ENCODE measurements at regions not wholly inside any gene's neighbourhood (a gene's known extent, or its start where the extent isn't known, plus 50 kb on each side); places are given as distances from the start of the nearest gene placed in this dataset.

DNA sequence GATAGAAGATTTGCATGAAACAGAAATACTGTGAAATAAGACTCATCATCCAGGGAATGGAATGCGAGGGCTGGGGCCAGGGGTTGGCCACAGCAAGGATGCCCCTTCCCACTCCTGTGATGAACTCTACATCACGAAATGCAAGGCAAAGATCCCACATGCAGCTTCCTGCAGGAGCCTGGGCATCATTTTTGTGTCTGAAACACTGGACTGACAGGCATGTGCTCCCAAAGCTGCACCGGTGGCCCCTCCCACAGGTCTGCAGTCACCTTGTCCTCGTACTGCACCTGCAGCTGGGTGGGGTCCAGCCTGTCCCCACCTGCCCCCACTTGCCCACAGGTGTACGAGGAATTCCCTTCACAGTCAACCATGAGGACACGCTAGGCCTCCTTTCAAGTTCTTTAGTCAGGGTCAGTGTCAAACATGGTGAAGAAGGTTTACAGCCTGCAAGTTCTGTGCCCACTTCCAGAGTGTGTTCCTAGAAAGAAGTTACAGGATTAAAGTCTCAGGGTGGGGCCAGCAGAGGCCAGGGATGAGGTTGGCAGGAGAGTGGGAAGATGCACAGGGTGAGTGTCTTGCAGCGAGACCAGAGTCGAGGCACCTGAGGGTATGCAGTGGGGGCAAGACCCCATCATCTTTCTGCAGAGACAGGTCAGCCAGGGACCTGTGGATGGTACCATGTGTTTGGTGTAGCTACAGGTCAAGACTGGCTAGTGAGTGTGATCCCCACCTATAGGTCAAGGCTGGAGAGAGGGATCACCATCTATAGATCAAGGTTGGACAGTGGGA is 155.0 kb upstream of the IRX2 start:
- peaks cover 3% of the 10 kb centered on the region for H3K9me3 Mint-ChIP-seq
- intact Hi-C loops (cut with micrococcal nuclease), result no loop called here
- H3K27ac Mint-ChIP-seq, result no peak overlapping the region
- H3K4me1 Mint-ChIP-seq, result no peaks in the 10 kb centered on the region
- no peaks in the 10 kb centered on the region for H3K36me3 Mint-ChIP-seq (ENCODE audit: low read depth)
- no peaks in the 10 kb centered on the region for H3K27me3 Mint-ChIP-seq
- H3K4me3 Mint-ChIP-seq, result no peak overlapping the region
- DNase-seq, result no peak

DNA sequence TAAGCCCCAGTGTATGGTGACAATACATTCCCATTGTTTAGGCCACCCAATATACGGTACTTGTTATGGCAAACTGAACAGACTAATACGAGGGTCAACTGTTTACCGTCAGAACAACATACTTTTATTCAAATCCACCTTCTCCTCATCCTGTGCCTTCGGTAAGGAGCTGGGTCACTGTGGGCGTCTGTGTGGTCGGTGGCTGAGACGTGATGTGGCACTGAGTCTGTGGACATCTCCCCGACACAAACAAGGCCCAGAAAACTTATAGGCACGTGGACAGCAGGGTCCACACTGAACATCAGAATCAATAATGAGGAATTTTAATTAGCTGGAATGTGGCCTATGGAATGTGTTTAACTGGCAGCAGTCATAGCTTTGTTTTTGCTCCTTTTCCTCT is 154.3 kb upstream of the IRX2 start:
- Mint-ChIP-seq H3K27ac (no peak overlapping the region), H3K4me1 (no peaks in the 10 kb centered on the region), H3K4me3 (no peak overlapping the region), H3K27me3 (no peaks in the 10 kb centered on the region), H3K9me3 (peaks cover 3% of the 10 kb centered on the region), H3K36me3 (ENCODE audit: low read depth) (no peaks in the 10 kb centered on the region)
- DNase-seq, result no peak
- intact Hi-C loops (cut with micrococcal nuclease), result no loop called here

DNA sequence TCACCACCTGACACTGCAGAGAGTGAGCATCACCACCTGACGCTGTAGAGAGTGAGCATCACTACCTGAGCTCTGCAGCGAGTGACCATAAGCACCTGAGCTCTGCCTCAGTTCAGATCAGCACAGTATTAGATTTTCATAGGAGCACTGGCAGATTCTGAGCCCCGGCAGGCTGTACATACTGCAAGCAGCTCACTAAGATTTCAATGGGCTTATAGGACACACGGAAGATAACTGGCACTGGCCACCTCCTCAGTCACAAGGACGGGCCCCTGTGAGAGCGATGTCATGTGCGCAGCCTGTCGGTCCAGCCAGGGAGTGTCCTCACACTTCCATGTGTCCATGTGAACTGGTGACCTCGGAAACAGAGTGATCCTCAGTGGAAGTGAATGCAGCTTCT is 153.5 kb upstream of the IRX2 start:
- intact Hi-C loops (cut with micrococcal nuclease), result no loop called here
- Mint-ChIP-seq H3K4me1 (no peaks in the 10 kb centered on the region), H3K27ac (no peak overlapping the region), H3K36me3 (ENCODE audit: low read depth) (no peaks in the 10 kb centered on the region), H3K27me3 (no peaks in the 10 kb centered on the region), H3K4me3 (no peak overlapping the region), H3K9me3 (peaks cover 3% of the 10 kb centered on the region)
- no peak for DNase-seq

DNA sequence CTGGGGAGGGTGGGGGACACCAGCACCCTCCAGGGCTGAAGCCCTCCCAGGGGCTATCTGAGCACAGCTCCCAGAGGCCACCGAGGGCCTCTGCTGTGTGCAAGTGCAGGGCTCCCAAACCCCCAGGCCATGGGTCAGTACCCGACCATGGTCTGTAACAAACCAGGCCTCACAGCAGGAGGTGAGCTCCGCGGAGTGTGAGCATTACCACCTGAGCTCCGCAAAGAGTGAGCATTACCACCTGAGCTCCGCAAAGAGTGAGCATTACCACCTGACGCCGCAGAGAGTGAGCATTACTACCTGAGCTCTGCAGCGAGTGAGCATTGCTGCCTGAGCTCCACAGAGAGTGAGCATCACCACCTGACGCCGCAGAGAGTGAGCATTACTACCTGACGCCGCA is 152.9 kb upstream of the IRX2 start:
- no peak for DNase-seq
- no peaks in the 10 kb centered on the region for H3K27me3 Mint-ChIP-seq
- no peaks in the 10 kb centered on the region for H3K36me3 Mint-ChIP-seq (ENCODE audit: low read depth)
- H3K4me3 Mint-ChIP-seq, result no peak overlapping the region
- H3K9me3 Mint-ChIP-seq, result peaks cover 3% of the 10 kb centered on the region
- H3K27ac Mint-ChIP-seq, result no peak overlapping the region
- intact Hi-C loops (cut with micrococcal nuclease), result no loop called here
- no peaks in the 10 kb centered on the region for H3K4me1 Mint-ChIP-seq

DNA sequence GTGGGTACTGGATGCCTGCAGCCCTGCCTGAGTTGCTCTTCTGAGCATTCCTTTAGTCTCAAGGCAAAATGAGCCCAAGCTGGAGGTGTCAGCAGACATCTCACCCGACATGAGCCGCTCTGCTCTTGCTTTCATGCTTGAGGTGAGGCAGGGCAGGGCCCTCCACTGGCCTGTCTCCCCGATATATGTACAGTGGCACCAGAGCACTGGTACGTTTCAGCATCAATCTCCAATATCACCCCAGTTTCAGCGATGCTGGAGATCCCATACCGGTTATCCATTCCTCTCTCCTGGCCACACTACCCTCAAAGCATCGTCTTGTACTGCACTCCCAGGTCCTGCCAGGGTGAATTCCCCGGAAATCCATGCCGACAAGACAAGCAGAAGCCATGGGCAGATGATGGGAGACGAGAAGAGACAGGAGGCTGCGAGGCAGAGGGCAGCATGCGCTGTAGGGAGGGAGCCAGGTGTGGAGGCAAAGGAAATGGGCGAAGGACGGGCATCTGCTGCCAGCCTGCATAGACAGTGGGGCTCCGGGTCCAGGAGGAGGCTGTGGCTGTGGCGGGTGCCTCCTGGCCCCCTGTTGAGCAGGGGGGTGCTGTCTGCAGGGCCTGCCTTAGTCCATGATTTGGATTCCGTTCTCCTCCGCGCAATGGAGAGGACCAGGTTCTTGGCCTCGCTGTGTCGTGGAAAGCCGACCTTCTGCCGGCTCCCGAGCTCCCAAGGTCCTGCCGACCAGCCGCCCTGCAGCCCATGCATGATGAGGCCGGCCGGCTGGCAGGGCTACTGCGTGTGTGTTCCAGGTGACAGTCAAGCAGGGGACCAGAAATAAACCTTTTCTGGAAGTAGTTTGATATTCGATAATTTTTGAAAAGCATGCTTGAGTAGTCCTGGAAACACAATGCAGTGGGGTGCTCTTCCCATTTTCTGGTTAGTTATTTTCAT is 152.2 kb upstream of the IRX2 start:
- DNase-seq, result peak; percentile 25
- no peaks in the 10 kb centered on the region for H3K27me3 Mint-ChIP-seq
- no peak overlapping the region for H3K27ac Mint-ChIP-seq
- no peaks in the 10 kb centered on the region for H3K36me3 Mint-ChIP-seq (ENCODE audit: low read depth)
- intact Hi-C loops (cut with micrococcal nuclease), result no loop called here
- peaks cover 3% of the 10 kb centered on the region for H3K9me3 Mint-ChIP-seq
- H3K4me3 Mint-ChIP-seq, result no peak overlapping the region
- H3K4me1 Mint-ChIP-seq, result no peaks in the 10 kb centered on the region

DNA sequence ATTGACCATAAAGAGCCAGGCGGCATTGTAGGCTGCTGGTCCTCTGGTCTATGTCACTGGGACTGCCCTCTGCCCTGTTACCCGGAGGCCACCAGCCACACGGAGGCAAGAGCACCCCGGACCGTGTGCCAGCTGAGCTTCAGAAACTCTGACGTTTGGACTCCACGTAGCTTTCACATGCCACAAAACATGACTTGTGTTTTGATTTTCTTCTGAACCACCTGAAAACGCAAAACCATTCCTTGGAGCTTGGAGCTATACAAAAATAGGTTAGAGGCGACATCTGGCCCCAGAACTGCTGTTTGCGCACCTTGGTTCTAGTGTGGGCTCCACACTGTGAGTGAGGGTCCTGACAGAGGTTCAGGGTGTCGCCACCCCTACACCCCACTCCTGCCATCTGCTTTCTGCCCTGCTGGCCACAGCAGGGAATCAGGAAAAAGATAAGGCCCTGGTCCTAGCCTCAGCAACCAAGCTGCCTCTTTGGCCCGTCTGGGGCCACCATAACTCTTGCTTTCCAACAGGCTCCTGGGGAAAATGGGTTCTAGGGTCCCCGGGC is 151.3 kb upstream of the IRX2 start:
- no peak for DNase-seq
- Mint-ChIP-seq H3K27ac (no peak overlapping the region), H3K4me3 (no peak overlapping the region), H3K36me3 (ENCODE audit: low read depth) (no peaks in the 10 kb centered on the region), H3K27me3 (no peaks in the 10 kb centered on the region), H3K4me1 (no peaks in the 10 kb centered on the region), H3K9me3 (peaks cover 3% of the 10 kb centered on the region)
- intact Hi-C loops (cut with micrococcal nuclease), result no loop called here

DNA sequence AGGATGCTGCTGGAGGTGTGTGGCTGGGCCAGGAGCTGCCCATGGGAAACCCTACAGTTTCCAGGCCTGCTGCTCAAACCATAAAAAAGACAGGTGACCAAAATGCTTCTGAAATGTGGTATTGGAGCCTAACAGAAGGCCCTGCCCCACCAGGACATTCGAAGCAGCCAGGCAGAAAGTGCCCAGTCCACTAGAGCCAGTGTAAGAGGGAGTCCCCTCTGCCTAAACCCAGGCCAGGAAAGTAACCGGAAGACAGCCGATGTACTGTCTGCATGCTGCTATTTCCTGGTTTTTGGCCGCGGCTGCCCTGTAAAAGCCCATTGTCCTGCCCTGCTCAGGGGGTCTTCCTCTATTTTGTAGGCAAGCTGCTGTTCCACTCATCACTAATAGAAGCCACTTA is 150.7 kb upstream of the IRX2 start:
- peaks cover 3% of the 10 kb centered on the region for H3K9me3 Mint-ChIP-seq
- intact Hi-C loops (cut with micrococcal nuclease), result no loop called here
- H3K4me1 Mint-ChIP-seq, result no peaks in the 10 kb centered on the region
- H3K27me3 Mint-ChIP-seq, result no peaks in the 10 kb centered on the region
- H3K4me3 Mint-ChIP-seq, result no peak overlapping the region
- H3K27ac Mint-ChIP-seq, result no peak overlapping the region
- DNase-seq, result no peak
- no peaks in the 10 kb centered on the region for H3K36me3 Mint-ChIP-seq (ENCODE audit: low read depth)

DNA sequence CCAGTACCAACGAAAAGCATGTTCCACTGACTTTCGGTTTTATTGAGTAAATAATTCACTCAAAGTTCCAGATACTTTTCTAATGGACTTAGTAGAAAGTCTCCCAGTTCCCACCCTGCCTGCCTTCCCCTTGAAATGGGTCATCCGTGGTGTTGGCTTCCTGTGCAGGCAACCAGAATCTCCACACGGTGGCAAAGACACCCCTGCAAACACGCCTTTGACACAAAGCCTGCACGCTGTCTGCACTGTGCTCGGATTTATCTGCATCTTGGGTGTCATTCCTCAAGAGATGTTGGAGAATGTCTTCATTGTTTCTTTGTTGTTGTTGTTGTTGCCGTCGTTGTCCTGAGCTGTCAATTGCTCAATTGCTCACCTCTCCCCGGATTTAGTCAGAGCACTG is 150.0 kb upstream of the IRX2 start:
- DNase-seq, result no peak
- H3K27ac Mint-ChIP-seq, result no peak overlapping the region
- peaks cover 3% of the 10 kb centered on the region for H3K9me3 Mint-ChIP-seq
- no peaks in the 10 kb centered on the region for H3K27me3 Mint-ChIP-seq
- no peaks in the 10 kb centered on the region for H3K4me1 Mint-ChIP-seq
- no peak overlapping the region for H3K4me3 Mint-ChIP-seq
- intact Hi-C loops (cut with micrococcal nuclease), result no loop called here
- H3K36me3 Mint-ChIP-seq (ENCODE audit: low read depth), result no peaks in the 10 kb centered on the region

DNA sequence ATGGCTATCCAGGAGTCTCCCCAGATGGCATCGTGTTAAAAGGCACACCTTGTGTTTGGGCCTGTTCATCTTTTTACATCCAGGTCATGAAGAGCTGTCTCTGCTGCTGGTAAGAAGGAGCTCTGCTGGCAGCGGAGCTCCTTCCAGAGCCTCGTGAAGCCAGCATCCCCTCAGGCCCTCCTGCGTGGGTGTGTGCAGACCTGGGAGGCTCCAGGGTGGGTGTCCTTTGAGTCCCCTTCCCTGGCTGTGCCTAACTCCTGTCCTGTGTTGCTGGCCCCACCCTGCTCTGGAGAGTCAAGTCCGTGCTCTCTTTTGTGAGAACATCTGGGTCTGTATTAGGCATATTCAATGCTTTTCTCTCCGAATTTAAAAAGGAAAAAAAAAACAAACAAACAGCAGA is 149.6 kb upstream of the IRX2 start:
- Mint-ChIP-seq H3K9me3 (peaks cover 3% of the 10 kb centered on the region), H3K27me3 (no peaks in the 10 kb centered on the region), H3K27ac (no peak overlapping the region), H3K4me3 (no peak overlapping the region), H3K36me3 (ENCODE audit: low read depth) (no peaks in the 10 kb centered on the region), H3K4me1 (no peaks in the 10 kb centered on the region)
- intact Hi-C loops (cut with micrococcal nuclease), result no loop called here
- DNase-seq, result no peak

DNA sequence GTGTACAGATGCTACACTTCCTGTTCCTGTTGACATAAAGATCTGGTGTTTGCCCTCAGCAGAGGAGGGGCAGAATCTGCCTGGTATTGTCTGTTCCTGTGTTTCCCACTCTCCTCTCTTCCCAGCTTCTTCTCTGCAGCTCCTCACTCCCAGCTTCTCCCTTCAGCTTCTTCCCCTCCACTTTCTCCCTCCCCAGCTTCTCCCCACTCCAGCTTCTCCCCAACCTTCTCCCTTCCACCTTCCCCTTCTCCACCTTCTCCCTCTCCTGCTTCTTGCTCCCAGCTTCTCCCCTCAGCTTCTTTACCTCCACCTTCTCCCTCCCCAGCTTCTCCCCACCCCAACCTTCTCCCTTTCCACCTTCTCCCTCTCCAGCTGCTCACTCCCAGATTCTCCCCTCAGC is 148.9 kb upstream of the IRX2 start:
- intact Hi-C loops (cut with micrococcal nuclease), result no loop called here
- Mint-ChIP-seq H3K4me1 (no peaks in the 10 kb centered on the region), H3K27ac (no peak overlapping the region), H3K9me3 (peaks cover 3% of the 10 kb centered on the region), H3K4me3 (no peak overlapping the region), H3K27me3 (no peaks in the 10 kb centered on the region), H3K36me3 (ENCODE audit: low read depth) (no peaks in the 10 kb centered on the region)
- no peak for DNase-seq

DNA sequence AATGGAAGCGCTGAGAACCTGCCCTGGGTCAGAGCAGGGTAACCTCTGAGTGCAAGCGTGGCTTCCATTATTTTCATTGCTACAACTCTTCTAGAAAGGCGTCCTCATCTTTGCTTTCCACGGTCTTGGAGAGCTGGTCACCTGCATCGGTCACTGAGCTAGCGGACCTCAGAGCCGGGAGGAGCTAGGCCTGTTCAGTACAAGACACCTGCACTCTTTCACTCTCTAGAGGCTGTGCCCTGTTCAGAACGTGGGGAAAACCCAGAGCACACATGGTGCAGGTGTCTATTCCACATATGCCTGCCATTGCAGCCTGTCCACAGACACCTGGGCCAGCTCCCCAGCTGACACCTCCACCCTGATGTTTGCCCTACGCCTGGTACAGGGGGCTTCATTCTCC is 147.8 kb upstream of the IRX2 start:
- no peaks in the 10 kb centered on the region for H3K27me3 Mint-ChIP-seq
- no peak overlapping the region for H3K4me3 Mint-ChIP-seq
- H3K36me3 Mint-ChIP-seq (ENCODE audit: low read depth), result no peaks in the 10 kb centered on the region
- peaks cover 3% of the 10 kb centered on the region for H3K9me3 Mint-ChIP-seq
- no peak overlapping the region for H3K27ac Mint-ChIP-seq
- intact Hi-C loops (cut with micrococcal nuclease), result no loop called here
- H3K4me1 Mint-ChIP-seq, result no peaks in the 10 kb centered on the region
- DNase-seq, result no peak

DNA sequence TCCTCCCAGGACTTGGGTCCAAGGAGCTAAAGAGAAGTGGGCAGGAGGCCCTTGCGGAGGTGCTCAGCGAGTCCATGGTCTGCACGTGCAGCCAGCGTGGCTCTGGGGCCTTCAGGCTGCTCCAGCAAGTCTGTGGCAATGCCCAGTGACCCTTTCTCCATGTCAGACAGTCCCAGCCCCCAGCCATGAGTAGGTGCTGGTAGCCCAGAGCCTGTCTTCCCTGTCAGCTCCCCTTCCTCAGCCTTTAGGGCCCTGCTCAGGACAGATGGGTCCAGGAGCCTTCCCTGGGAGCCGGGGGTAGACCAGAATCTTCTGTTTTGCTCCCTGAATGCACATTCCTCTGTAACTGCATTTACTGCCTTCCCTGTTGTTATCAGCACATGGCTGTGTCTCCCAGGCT is 147.2 kb upstream of the IRX2 start:
- Mint-ChIP-seq H3K4me1 (no peaks in the 10 kb centered on the region), H3K27ac (no peak overlapping the region), H3K36me3 (ENCODE audit: low read depth) (no peaks in the 10 kb centered on the region), H3K4me3 (no peak overlapping the region), H3K9me3 (peaks cover 6% of the 10 kb centered on the region), H3K27me3 (no peaks in the 10 kb centered on the region)
- intact Hi-C loops (cut with micrococcal nuclease), result no loop called here
- no peak for DNase-seq

DNA sequence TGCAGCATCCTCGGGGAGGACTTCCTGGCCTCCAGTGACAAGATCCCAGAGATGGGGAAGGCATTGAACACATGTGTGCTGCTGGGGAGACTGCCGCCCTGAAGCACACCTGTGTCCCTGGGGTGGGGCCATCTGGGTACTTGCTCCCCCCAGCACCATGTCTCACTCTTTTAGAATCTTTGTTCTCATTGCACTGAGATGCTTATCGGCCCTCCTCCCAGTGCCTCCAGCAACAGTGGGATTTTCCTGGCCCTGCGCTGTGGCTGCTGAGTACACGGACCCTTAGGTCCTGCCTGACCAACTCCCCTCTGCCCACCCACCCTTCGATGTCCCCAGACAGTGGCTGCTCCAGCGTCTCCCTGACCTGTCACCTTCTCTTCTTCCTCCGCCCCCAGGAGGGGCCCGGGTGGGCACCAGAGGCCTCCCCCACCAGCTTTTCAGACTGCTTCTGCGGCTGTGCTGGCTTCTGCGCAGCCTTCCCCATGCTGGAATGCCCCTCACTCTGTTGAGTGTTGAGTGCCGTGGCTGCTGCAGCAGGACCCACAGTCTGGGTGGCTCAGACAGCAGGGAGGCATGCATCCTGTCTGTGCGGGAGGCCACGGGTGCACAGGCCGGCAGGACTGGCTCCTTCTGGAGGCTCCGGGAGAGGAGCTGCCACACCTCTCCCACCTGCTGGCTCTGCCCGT is 145.9 kb upstream of the IRX2 start:
- Mint-ChIP-seq H3K4me1 (no peaks in the 10 kb centered on the region), H3K27ac (no peak overlapping the region), H3K27me3 (no peaks in the 10 kb centered on the region), H3K4me3 (no peak overlapping the region), H3K36me3 (ENCODE audit: low read depth) (no peaks in the 10 kb centered on the region), H3K9me3 (peaks cover 7% of the 10 kb centered on the region)
- DNase-seq, result no peak
- intact Hi-C loops (cut with micrococcal nuclease), result no loop called here

All from activated CD4-positive, alpha-beta T cell treated with anti-CD3 and anti-CD28 coated beads, Interleukin-2, amount 10 ng/mL, durations not matched to agents 24 days and 14 days (primary cell).